ENCODE measurements at regions not wholly inside any gene's neighbourhood (a gene's known extent, or its start where the extent isn't known, plus 50 kb on each side); places are given as distances from the start of the nearest gene placed in this dataset.
"Not testable (repeated sequence)": the region's sequence is repeated elsewhere in the genome, so short reads cannot be mapped to it uniquely, and the experiment has no call there.

DNA sequence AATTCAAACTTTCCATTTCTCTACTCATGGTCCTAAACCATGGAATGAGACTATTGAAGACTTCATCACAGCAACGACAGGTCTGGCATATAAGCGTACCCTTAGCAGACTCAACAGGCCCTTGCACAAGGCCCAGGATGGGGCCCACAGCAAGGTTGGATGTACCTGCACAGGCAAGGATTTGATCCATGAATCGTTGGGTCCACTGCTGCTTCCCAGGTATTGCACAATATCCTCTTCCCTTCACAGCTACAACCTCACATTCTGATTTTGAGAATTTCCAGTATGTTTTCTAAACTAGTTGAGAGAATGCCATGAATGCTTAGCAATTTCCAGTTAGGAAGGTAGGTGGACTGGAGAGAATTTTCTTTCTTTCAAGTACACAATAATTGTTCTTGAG is 515.8 kb downstream of the SUCLG1 start:
- Mint-ChIP-seq H3K4me3 (no peak overlapping the region), H3K27ac (no peak overlapping the region), H3K9me3 (ENCODE audit: insufficient read depth) (no peaks in the 10 kb centered on the region), H3K4me1 (ENCODE audit: low read depth) (no peaks in the 10 kb centered on the region), H3K27me3 (ENCODE audit: low read depth) (peaks cover 1% of the 10 kb centered on the region), H3K36me3 (ENCODE audit: low read depth) (no peaks in the 10 kb centered on the region)
- POLR2A ChIA-PET: no interaction called here
- ATAC-seq (no peak), DNase-seq (no peak)
- CTCF ChIA-PET: no interaction called here

DNA sequence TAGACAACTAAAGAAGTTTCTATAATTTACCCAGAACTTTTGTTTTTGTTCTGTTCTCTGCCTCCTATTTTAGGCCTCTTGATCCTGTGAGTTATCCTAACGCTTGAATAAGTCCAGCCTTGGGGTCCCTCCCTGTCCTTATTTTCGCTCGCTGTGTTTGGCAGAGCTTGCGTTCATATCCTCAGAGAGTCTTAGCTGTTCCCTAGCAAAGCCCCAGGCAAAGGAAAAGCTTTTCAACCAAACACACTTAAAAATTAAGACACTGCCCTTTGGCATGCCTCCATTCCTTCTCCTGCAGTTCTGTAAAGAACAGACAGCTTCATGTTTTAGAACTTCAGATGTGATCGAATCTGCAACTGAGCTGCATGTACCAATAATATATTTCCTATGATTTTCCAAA is 517.2 kb downstream of the SUCLG1 start:
- Mint-ChIP-seq H3K27me3 (ENCODE audit: low read depth) (no peaks in the 10 kb centered on the region), H3K4me1 (ENCODE audit: low read depth) (no peaks in the 10 kb centered on the region), H3K36me3 (ENCODE audit: low read depth) (no peaks in the 10 kb centered on the region), H3K27ac (no peak overlapping the region), H3K9me3 (ENCODE audit: insufficient read depth) (no peaks in the 10 kb centered on the region), H3K4me3 (no peak overlapping the region)
- DNase-seq (no peak), ATAC-seq (no peak)
- ChIA-PET CTCF (no interaction called here), POLR2A (no interaction called here)

DNA sequence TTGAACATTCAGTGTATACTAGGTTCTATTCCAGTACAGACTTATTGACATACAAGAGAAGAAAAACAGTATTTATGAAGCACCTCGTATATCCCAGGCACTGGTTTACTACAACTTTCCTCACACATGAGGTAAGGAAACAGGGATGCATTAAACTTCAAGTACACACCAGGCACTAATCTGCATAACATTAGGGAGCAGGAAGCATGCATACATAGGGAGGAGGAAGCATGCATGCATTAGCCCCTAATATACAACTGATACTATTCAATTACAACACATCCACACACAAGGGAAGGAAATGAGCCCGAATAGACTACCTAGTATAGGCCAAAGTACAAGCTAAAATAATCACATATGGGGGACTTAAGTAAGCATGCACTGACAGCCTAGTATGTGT is 525.3 kb downstream of the SUCLG1 start:
- ChIA-PET CTCF (no interaction called here), POLR2A (no interaction called here)
- Mint-ChIP-seq H3K36me3 (ENCODE audit: low read depth) (no peaks in the 10 kb centered on the region), H3K27me3 (ENCODE audit: low read depth) (no peaks in the 10 kb centered on the region), H3K4me1 (ENCODE audit: low read depth) (no peaks in the 10 kb centered on the region), H3K27ac (no peak overlapping the region), H3K4me3 (no peak overlapping the region), H3K9me3 (ENCODE audit: insufficient read depth) (no peaks in the 10 kb centered on the region)
- ATAC-seq (no peak), DNase-seq (no peak)

DNA sequence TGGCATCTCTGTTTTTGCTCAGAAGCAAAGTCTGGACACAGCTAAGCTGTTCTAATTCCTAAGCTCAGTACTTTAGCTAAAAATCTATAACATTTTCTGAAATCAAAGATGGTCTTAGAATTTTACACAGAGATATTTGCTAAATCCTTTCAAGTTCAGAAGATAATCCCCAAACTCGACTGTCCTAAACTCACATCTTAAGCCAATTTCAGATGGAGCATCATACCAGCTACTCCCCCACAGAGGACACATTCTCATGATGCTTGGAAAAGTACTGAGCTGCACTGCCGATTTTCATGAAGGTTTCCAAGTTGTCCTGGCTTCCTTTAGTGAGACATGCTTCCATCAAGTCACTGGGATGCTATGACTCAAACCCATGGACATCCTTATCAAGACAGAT is 535.5 kb downstream of the SUCLG1 start:
- DNase-seq (no peak), ATAC-seq (no peak)
- H3K4me1 Mint-ChIP-seq (ENCODE audit: low read depth): no peaks in the 10 kb centered on the region
- H3K36me3 Mint-ChIP-seq (ENCODE audit: low read depth): no peaks in the 10 kb centered on the region
- H3K9me3 Mint-ChIP-seq (ENCODE audit: insufficient read depth): no peaks in the 10 kb centered on the region
- H3K27ac Mint-ChIP-seq: no peak overlapping the region
- H3K4me3 Mint-ChIP-seq: no peak overlapping the region
- POLR2A ChIA-PET: no interaction called here
- CTCF ChIA-PET: no interaction called here
- H3K27me3 Mint-ChIP-seq (ENCODE audit: low read depth): no peaks in the 10 kb centered on the region

DNA sequence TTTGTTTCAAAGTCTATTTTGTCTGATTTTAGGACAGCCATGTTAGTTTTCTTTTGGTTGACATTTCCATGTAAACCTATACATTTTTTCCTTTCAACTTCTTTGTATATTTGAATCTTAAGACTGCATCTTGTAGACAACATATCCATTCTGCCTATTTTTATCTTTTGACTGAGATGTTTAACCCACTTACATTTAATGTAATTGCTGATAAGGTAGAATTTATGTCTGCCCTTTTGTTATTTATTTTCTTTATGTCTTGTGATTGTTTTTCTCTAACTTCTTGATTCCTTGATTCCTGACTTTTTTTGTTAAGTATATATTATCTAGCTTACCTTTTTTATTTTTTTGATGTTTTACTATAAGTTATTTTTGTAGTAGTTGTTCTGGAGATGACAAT is 542.5 kb downstream of the SUCLG1 start:
- Mint-ChIP-seq H3K36me3 (ENCODE audit: low read depth) (no peaks in the 10 kb centered on the region), H3K9me3 (ENCODE audit: insufficient read depth) (no peaks in the 10 kb centered on the region), H3K27ac (no peak overlapping the region), H3K27me3 (ENCODE audit: low read depth) (no peaks in the 10 kb centered on the region), H3K4me1 (ENCODE audit: low read depth) (no peaks in the 10 kb centered on the region), H3K4me3 (no peak overlapping the region)
- CTCF ChIA-PET: no interaction called here
- POLR2A ChIA-PET: no interaction called here
- ATAC-seq: no peak
- DNase-seq: no peak

DNA sequence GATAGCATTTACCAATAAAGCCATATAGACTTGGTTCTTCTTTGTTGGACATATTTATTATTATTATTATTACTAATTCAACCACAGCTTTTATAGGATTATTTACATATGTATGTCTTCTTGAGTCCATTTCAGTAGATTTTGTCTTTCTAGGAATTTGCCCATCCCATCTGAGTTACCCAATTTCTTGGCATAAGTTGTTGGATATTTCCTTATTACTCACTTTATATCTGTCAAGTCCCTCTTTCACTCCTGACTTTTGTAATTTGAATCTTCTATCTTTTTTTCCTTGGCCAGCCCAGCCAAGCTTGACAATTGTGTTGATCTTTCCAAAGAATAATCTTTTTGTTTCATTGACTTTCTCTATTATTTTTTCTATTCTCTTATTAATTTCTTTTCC is 543.7 kb downstream of the SUCLG1 start:
- DNase-seq (no peak), ATAC-seq (no peak)
- Mint-ChIP-seq H3K27me3 (ENCODE audit: low read depth) (no peaks in the 10 kb centered on the region), H3K27ac (no peak overlapping the region), H3K4me1 (ENCODE audit: low read depth) (no peaks in the 10 kb centered on the region), H3K9me3 (ENCODE audit: insufficient read depth) (no peaks in the 10 kb centered on the region), H3K4me3 (no peak overlapping the region), H3K36me3 (ENCODE audit: low read depth) (no peaks in the 10 kb centered on the region)
- ChIA-PET CTCF (no interaction called here), POLR2A (no interaction called here)

DNA sequence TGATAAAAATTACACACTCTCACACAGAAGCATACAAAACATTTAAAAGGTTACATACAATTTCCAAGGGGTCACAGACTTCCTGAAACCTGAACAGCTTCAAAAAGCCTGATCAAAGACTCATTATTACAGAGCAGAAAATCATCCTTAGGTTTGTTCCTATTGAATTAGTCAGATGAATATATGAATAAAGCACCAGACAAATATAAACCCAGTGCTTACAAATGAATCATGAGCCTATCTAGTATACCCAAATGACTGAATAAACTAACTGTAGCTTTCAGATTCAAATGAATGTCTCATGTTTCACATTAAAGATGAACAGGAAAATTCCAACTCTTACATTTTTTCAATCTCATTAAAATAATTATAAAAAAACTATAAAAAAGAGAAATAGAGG is 550.3 kb downstream of the SUCLG1 start:
- POLR2A ChIA-PET: no interaction called here

DNA sequence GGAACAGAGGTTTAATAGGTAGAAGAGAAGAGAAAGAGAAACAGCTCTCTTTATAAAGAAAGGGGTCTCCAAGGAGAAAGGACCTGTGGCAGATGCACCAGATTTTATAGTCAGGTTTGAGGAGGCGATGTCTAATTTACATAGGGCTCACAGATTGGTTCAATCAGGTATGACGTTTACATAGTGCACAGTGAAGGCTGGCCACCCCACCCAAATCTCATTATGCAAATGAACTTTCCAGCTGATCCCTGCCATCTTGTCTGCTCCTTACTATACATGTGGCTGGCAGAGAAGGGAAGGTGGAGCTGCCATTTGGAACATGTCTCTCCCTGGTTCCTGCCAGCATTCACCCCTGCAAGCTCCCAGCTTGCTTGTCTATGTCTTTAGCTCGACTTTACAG is 557.8 kb downstream of the SUCLG1 start:
- CTCF ChIA-PET: no interaction called here
- no peak overlapping the region for H3K4me3 Mint-ChIP-seq
- H3K36me3 Mint-ChIP-seq (ENCODE audit: low read depth): no peaks in the 10 kb centered on the region
- DNase-seq: no peak
- H3K27me3 Mint-ChIP-seq (ENCODE audit: low read depth): no peaks in the 10 kb centered on the region
- H3K27ac Mint-ChIP-seq: no peak overlapping the region
- no peaks in the 10 kb centered on the region for H3K9me3 Mint-ChIP-seq (ENCODE audit: insufficient read depth)
- no peaks in the 10 kb centered on the region for H3K4me1 Mint-ChIP-seq (ENCODE audit: low read depth)
- no peak for ATAC-seq
- POLR2A ChIA-PET: no interaction called here

More for the DNA sequence above, 550.3 kb downstream of the SUCLG1 start:
- CTCF ChIA-PET: no interaction called here
- ATAC-seq: no peak
- no peaks in the 10 kb centered on the region for H3K4me1 Mint-ChIP-seq (ENCODE audit: low read depth)
- H3K27ac Mint-ChIP-seq: no peak overlapping the region
- no peaks in the 10 kb centered on the region for H3K9me3 Mint-ChIP-seq (ENCODE audit: insufficient read depth)
- DNase-seq: no peak
- no peak overlapping the region for H3K4me3 Mint-ChIP-seq
- no peaks in the 10 kb centered on the region for H3K36me3 Mint-ChIP-seq (ENCODE audit: low read depth)
- H3K27me3 Mint-ChIP-seq (ENCODE audit: low read depth): no peaks in the 10 kb centered on the region

DNA sequence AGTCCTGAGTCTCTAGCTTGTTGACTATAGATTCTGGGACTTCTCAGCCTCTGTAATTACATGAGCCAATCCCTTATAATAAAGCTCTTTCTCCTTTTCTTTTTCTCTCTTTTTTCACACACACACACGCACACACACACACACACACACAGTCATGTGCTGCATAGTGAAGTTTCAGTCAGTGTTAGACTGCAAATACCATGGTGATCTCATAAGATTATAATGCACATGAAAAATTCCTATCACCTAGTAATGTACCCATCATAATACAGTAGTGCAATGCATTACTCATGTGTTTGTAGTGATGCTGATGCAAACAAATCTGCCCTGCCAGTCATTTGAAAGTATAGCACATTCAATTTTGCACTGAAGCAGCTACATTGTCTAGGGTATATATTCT is 558.2 kb downstream of the SUCLG1 start:
- no peak overlapping the region for H3K27ac Mint-ChIP-seq
- no peak for ATAC-seq
- ChIA-PET POLR2A (no interaction called here), CTCF (no interaction called here)
- no peaks in the 10 kb centered on the region for H3K9me3 Mint-ChIP-seq (ENCODE audit: insufficient read depth)
- no peaks in the 10 kb centered on the region for H3K4me1 Mint-ChIP-seq (ENCODE audit: low read depth)
- no peak for DNase-seq
- H3K36me3 Mint-ChIP-seq (ENCODE audit: low read depth): no peaks in the 10 kb centered on the region
- no peaks in the 10 kb centered on the region for H3K27me3 Mint-ChIP-seq (ENCODE audit: low read depth)
- H3K4me3 Mint-ChIP-seq: no peak overlapping the region

DNA sequence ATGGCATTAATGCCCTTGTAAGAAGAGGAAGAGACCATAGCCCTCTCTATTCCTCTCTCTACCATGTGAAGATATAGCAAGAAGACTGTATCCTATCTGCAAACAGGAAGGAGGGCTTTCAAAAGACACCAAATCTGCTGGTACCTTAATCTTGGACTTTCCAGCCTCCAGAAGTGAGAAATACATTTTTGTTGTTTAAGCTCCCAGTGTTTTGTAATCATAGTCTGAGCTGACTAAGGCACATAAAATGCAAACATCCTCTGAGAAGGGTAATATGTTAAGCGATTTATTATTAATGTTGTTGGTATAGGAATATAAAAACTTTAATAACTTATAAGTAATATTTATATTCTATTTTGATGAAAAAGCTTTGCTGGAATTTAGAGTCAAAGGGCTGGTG is 559.8 kb downstream of the SUCLG1 start:
- ChIA-PET POLR2A (no interaction called here), CTCF (no interaction called here)
- ATAC-seq (no peak), DNase-seq (no peak)
- H3K27me3 Mint-ChIP-seq (ENCODE audit: low read depth): no peaks in the 10 kb centered on the region
- no peaks in the 10 kb centered on the region for H3K9me3 Mint-ChIP-seq (ENCODE audit: insufficient read depth)
- H3K4me1 Mint-ChIP-seq (ENCODE audit: low read depth): no peaks in the 10 kb centered on the region
- H3K4me3 Mint-ChIP-seq: no peak overlapping the region
- no peak overlapping the region for H3K27ac Mint-ChIP-seq
- no peaks in the 10 kb centered on the region for H3K36me3 Mint-ChIP-seq (ENCODE audit: low read depth)

DNA sequence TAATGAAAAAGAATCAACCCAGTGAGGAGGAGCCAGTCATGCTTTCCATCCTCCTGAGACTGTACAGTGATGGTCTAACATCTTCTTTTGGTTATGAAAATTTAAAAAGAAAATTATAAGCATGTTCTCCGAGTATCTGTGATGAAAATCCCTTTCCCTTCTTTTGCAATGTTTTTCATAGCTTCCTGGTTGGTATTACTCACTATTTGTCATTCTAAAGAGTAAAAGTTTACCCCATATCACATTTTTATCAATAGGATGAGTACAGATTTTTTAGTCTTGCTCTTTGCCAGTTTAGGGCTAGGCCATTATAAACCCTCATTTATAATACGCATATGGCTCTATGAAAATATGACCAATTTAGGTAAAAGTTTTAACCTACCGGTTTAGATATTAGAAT is 564.1 kb downstream of the SUCLG1 start:
- no peak for ATAC-seq
- Mint-ChIP-seq H3K4me1 (ENCODE audit: low read depth) (no peaks in the 10 kb centered on the region), H3K36me3 (ENCODE audit: low read depth) (no peaks in the 10 kb centered on the region), H3K27me3 (ENCODE audit: low read depth) (no peaks in the 10 kb centered on the region), H3K27ac (no peak overlapping the region), H3K4me3 (no peak overlapping the region), H3K9me3 (ENCODE audit: insufficient read depth) (no peaks in the 10 kb centered on the region)
- ChIA-PET CTCF (no interaction called here), POLR2A (no interaction called here)
- DNase-seq: no peak

DNA sequence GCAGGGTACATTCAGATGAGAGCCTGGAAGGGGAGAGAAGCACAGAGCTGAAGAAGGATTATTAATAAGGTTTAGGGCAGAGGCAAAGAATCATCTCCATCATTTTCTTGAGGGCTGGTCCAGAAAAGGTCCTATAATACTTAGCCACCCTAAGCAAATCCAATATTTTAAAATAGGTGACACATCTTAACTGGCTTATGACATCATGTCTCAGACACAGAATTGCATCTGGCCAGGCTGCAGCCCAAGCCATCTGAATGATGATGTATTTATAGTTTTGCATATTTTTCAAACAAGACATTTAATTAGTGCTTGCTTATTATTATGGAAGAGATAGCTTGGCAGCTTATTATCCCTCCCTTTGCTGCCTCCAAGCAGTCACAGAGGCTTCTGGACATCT is 571.3 kb downstream of the SUCLG1 start:
- ChIA-PET CTCF (no interaction called here), POLR2A (no interaction called here)
- Mint-ChIP-seq H3K27me3 (ENCODE audit: low read depth) (no peaks in the 10 kb centered on the region), H3K27ac (no peak overlapping the region), H3K9me3 (ENCODE audit: insufficient read depth) (no peaks in the 10 kb centered on the region), H3K4me3 (no peak overlapping the region), H3K36me3 (ENCODE audit: low read depth) (no peaks in the 10 kb centered on the region), H3K4me1 (ENCODE audit: low read depth) (no peaks in the 10 kb centered on the region)
- DNase-seq (no peak), ATAC-seq (no peak)

DNA sequence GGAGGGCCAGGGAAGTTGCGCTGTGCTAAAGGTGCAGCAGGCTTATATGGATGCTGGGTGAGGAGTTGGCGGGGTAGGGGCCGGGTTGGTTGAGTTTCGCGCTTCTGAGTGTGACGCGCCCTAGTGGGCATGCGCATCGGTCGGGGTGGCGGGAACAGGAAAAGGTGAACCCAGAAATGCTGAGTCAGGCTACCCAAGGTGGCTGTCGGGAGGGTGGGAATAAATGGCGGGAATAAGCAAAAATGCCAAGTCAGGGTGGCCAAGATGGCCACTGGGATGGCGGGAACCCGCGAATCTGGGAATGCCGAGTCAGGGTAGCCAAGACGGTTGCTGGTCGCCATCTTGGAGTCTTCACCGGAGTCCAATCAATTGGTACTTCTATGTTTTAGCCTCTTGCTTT is 580.0 kb downstream of the SUCLG1 start:
- DNase-seq (no peak), ATAC-seq (no peak)
- Mint-ChIP-seq H3K9me3 (ENCODE audit: insufficient read depth) (peaks cover 19% of the 10 kb centered on the region), H3K4me1 (ENCODE audit: low read depth) (no peaks in the 10 kb centered on the region), H3K27me3 (ENCODE audit: low read depth) (no peaks in the 10 kb centered on the region), H3K27ac (no peak overlapping the region), H3K4me3 (no peak overlapping the region), H3K36me3 (ENCODE audit: low read depth) (no peaks in the 10 kb centered on the region)
- ChIA-PET CTCF (no interaction called here), POLR2A (no interaction called here)

DNA sequence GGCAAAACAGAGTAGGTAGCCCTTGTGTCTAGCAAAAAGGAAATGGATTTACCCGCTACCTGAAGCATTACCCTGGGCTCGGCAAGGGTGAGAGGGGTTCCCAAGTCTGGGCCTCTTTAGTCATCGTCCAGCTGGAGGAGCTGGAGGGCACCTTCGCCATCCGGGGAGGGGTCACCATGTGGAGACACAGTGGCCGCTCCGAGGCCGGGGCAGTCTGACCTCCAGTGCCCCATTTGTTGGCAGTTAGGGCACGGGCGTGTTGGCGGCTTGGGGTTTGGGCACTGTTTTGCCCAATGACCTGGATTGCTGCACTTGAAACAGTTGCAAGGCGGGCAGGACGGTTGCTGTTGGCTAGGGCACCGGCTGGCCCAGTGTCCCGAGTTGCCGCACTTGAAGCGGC is 581.8 kb downstream of the SUCLG1 start:
- H3K27ac Mint-ChIP-seq; ATAC-seq; DNase-seq; POLR2A ChIA-PET; H3K27me3 Mint-ChIP-seq (ENCODE audit: low read depth); CTCF ChIA-PET; H3K4me1 Mint-ChIP-seq (ENCODE audit: low read depth); H3K36me3 Mint-ChIP-seq (ENCODE audit: low read depth); H3K4me3 Mint-ChIP-seq: not testable (repeated sequence)
- H3K9me3 Mint-ChIP-seq (ENCODE audit: insufficient read depth): peaks cover 19% of the 10 kb centered on the region

Measured in activated CD8-positive, alpha-beta T cell treated with anti-CD3 and anti-CD28 coated beads, Interleukin-2, amount 10 ng/mL, durations not matched to agents 7 days and 5 days (primary cell).